ENCODE measurements at regions not wholly inside any gene's neighbourhood (a gene's known extent, or its start where the extent isn't known, plus 50 kb on each side); places are given as distances from the start of the nearest gene placed in this dataset.

GRCh38 chr20:3311623-3312022 is 72.6 kb upstream of the SLC4A11 start:
- TF ChIP-seq, protein P1, sequence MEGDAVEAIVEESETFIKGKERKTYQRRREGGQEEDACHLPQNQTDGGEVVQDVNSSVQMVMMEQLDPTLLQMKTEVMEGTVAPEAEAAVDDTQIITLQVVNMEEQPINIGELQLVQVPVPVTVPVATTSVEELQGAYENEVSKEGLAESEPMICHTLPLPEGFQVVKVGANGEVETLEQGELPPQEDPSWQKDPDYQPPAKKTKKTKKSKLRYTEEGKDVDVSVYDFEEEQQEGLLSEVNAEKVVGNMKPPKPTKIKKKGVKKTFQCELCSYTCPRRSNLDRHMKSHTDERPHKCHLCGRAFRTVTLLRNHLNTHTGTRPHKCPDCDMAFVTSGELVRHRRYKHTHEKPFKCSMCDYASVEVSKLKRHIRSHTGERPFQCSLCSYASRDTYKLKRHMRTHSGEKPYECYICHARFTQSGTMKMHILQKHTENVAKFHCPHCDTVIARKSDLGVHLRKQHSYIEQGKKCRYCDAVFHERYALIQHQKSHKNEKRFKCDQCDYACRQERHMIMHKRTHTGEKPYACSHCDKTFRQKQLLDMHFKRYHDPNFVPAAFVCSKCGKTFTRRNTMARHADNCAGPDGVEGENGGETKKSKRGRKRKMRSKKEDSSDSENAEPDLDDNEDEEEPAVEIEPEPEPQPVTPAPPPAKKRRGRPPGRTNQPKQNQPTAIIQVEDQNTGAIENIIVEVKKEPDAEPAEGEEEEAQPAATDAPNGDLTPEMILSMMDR (conservative IDR thresholded peaks at IDR 0.05; ENCODE audit: low read length) = no peak
- TF ChIP-seq EZH2phosphoT487 (IDR thresholded peaks at IDR 0.05; ENCODE audit: borderline replicate concordance, low read depth, low read length) = no peak

Data from OCI-LY7 (cell line).